Hematopoietic multipotent progenitor cell treated with erythropoietin and hydrocortisone succinate and interleukin-3 and kit ligand, for 4 days (in vitro differentiated cells): ENCODE measurements at regions not wholly inside any gene's neighbourhood (a gene's known extent, or its start where the extent isn't known, plus 50 kb on each side); places are given as distances from the start of the nearest gene placed in this dataset.

ENCODE experiments used
- DNase-seq: peaks from one replicate; pipeline ENCODE4 v3.0.0-alpha.2; 2015

DNA sequence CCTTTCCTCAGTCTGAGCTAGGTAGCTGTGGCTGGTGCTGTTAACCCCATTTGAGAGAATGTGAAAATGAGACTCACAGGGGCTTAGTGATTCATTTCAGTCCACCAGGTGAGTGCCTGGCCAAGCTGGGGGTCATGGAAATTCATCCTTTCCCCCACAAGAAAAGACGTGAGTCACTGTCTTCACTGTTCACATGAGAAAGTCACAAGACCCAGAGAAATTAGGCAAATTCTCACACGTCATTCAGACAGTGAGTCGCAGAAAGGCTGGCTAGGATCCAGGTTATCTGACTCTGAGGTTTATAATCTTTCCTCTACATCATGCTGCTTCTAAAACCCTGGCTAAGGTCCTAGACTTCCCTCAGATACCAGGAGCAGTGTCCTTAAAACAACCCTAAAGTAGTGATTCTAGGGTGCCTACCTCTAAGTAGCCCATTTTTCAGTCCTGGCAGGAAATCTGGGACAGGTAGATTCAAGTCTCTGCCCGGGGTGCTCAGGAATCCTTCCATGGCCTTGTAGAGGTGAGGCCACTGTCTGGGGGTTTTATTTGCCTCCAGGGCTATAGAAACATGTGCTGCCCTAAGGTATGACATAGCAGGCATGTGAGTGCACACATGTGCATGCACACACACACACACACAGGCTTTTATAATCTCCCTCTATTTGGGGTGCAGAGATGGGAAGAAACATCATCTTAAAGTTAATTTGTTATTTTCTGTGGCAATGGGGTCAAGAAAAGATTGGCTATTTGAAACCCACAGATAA, 427.9 kb upstream of the CELF2 start:
- DNase-seq: peak; percentile 88

DNA sequence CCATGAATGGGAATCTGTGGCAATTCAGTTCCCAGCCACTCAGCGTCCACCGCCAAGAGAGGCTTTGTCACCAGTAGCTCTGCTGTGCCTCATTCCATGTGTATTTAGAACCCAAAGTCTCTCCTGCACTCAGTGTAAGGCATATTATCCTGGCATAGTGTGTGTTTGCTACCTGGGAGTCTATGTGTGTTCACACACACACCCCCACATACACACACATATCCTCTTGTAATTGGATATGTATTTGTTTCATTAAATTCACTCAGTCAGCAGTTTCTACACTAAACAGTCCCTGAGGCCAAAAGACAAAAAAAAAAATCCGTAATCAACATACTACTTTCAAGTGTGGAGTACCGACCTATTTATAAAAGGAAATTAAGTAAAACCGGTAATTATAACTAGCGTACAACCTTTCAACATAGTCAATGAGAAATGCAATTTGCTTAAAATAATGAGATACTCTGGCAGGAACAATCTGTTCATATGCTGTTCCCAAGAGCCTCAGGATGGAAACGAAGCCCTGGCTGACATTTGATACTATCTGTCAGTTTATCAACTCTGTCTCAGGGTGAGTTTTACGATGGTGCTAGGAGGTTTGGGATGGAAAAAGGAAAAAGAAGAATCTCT, 425.8 kb upstream of the CELF2 start:
- no peak for DNase-seq

DNA sequence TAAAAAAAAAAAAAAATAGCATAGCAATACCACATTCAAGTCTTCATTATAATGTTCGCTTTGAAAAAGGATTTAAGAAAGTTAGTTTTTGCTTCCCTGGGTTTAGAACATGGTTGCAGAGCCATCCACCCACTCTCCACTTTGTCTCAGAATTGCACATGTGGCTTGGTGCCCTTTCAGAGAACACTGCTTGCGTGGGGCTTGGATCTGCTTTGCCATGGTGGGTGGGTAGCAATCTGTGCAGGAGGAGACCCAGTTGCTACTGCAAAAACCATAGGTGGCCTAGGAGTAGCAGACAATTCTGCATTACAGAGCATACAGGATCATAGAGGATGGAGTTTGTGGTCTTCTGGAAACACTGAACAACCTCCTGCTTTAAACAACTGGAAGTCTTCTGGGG, 421.4 kb upstream of the CELF2 start:
- no peak for DNase-seq

DNA sequence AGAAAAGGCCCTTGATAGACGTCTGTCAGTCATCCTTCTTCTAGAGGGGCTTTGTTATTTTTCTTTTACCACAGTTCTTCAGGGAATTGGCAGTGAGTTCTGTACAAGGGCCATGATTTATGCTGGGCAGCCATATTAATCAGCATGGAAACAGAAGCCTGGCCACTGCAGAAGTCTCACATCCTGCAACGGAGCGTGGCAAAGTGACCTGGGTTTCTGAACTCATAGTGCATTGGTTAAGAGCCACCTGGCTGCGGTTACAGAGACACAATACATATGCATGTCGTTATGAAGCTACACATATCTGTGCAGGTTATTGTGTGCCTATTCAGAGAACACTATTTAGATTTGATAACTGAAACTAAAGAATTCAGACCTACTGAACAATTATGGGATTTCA, 419.4 kb upstream of the CELF2 start:
- DNase-seq: no peak

DNA sequence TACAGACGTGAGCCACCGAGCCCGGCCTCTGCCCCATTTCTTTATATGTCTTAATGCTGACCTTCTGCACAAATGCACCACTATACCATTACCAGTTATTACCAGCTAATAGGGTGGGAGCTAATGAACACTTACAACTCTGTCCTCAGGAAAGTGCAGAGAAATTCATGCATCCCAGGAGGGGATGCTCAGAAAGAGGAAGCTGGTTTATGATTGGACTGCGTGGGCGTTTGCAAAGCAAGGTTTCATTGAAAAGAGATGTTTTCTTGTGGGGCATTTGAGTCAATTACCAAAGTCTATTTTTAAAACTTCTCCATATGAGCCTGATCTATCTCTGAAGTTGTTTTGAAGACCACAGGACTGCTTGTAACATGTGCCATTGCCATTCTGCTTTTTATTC, 417.7 kb upstream of the CELF2 start:
- DNase-seq: peak; percentile 6

DNA sequence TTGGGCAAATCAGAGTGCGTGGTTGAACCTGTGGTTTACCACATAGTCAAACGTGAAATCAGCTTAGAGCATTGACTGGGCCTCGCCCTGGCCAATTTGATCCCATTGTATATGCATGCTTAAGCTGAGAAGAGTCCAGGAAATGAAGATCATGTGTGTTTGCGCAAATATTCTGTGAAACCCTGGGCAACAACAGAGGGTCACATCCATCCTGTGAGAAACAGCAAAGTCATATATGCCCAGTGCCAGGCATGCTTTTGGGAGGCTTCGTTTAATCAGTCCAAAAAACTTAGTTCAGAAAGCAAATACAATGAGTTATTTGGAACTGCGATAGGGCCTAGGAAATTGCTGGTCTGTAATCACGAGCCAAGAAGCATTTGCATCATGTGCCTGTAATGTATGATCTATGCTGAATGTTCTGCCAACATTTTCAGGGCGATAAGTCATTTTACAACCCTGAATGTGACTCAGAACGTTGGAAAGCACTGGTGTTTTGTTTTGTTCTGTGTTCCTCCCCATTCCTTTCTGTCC, 412.1 kb upstream of the CELF2 start:
- DNase-seq: peak; percentile 15

DNA sequence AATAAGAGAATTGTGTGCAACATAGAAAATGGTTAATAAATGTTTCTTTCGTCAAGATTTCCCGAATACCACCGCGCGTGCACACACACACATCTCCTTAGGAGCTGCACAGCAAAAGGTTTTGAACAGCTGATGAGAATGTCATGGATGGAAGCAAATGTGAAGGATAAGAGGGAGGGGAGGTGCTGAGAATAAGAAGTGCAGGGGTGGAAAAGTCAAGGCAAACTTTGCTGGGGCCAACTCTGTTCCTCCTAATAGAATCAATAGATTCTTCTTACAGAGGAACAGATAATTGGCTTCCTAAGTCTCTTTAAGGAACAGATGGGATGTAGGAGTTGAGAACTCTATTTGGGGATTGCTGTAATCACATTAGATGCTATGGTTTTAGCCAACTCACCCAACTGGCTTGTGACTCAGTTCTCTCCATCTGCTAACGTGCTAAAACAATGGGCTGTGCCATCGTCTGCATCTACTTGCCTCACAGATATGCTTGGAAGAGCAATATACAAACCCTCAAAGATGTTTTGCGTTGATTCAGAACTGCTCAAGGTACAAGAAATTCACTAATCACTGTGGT, 408.2 kb upstream of the CELF2 start:
- DNase-seq: no peak

DNA sequence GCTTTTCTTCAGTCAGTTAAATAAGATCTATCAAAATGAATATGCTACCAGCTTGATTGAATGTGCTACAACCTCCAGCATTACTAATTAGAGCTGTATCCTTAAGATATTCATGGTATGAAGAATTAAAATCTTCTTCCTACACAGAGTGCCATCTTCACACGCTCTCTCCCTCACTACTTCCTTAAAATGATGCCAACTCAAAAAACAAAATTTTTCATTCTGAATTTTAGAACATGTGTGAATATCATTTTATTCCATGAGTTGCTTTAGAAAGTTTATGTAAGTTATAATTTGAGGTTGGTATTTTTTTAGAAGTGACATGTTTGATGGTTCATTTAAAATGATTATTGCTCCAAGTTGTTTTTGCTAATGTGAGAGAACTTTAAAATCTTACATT, 407.5 kb upstream of the CELF2 start:
- DNase-seq: no peak

DNA sequence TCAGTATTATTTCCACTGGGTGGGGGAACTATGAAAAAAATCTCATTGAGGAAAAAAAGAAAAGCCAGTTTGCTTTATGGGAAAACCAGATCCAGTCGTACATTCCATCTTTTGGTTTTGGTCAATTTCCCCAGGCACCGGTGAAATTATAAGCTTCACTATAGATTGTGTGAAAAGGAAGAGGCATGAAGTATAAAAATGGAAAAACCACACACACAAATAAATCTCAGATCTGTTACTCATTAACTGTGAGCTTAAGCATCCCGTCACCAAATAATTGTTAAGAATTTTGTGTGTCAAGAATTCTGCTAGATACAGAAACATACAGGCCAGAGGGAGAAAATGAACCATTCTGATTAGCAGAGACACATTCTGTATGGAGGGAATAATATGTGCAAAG, 405.5 kb upstream of the CELF2 start:
- no peak for DNase-seq

DNA sequence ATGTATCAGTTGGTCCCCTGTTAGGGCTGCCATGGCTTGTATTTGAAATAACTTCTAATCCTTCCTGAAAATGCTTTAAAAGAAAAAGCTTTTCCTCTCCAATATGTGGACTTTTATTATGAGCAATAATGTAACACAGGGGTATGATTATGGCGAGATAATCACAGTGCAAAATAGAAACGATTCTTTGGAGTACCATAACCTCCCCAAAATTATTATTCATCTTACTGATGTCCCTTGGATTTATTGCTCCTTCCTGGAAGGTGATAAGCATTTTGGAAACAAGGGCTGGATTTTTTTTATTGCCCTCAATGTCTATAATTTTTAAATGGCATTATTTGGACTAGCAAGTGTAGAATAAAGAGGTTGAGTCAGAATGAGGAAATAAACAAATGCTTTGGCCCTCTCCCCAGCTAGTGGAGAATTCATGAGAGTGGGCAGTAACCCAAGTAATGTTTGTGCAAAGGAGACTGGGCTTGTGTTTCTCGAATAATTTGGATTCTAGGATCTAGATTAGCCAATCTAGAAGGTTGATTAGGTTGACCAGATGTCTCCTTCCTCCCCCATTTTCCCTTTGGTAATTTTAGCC, 403.9 kb upstream of the CELF2 start:
- DNase-seq: no peak

DNA sequence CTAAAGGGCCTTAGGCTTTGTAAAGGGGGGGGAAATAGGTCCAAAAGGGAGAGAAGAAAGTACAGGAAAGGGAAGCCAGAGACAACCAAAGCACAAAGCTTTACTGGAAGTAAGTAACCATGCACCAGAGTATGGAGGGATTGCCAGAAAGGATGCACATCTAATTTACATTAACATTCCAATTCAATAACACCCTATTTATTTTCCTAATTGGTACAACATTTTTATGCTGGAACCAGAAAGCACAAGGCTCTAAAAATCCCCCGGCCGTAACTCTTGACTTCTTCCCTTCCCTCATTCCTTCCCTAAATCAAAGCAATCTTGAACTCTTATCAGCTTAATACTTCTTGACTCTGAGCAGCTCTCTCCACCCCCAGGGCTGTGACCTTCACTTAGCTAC, 400.0 kb upstream of the CELF2 start:
- DNase-seq: no peak

DNA sequence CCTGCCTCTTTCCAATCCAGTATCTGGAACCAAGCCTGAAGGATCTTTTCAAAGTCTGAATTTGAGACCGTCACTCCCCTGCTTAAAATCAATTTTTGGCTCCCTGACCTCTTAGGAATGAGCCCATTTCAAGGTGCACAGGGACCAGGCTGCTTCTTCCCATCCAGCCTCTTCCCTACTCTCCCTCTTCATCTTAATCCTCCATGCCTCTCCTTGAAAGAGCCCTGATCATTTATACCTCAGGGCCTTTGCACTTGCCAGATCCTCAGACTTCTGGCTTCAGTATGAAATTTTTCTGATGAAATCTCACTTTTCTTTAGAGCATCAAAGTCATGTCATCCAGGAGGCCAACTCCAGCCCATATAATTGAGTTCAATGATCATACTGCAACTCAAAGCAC, 399.5 kb upstream of the CELF2 start:
- DNase-seq: no peak

DNA sequence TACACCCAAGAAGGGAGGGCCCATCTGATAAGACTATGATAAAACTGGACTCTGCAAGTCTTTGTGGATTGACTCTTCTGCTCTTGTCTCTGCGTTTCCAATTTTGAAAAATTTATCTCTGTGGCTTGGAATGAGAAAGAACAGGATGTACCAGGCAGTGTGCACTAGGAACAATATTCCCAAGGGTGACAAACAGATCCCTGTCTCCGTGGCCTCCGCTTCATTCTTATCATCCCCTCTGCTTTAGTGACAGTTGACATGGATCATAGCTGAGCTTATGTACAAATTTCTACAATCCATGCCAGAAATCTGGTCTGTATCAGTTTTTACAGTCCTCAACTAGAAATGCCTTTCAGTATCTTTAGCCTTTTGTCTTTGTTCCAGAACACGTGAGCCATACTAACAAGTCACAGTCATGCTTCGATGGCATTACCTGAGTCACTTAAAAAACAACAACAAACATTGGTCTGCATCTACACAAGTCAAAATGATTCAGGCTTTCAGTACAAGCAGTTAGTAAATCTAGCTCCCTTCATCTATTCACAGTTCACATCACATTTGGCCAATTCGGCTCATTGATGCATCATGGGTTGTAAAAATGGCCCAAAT, 393.6 kb upstream of the CELF2 start:
- DNase-seq: no peak

DNA sequence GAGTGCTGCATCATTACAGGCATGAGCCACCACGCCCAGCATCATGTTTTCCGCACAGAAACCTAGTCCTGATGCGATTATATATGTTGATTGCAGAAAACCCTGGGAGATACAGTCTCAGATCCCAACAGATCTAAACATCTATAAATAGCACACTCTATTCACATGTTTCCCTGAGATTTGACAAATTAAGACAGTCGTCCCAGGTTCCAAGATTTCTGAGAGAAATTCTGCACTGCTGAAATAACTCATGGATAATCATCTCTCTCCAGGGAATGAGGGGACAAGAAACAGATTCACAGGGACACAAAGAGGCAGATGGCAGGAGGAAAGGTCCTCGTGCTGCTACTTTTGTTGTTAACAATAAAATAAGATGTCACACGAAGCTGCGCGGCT, 393.1 kb upstream of the CELF2 start:
- no peak for DNase-seq

DNA sequence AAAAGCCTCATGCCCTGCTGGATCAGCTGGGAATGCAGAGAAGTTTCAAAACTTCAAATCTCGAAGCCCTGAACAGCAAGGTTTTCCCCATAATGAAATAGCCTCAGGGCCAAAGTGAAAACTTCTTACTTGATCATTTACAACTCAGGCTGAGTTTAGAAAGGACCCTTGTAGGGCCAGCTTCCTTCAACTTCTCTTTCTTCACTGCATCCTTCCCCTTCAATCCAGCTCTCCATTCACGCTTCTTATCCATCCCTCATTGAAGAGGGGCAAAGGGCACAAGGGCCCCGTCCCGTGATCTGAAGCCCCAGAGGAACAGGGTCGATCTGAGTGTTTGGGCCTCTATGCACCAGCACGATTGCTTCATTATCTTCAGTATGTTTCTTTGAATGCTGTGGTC, 392.2 kb upstream of the CELF2 start:
- DNase-seq: no peak

DNA sequence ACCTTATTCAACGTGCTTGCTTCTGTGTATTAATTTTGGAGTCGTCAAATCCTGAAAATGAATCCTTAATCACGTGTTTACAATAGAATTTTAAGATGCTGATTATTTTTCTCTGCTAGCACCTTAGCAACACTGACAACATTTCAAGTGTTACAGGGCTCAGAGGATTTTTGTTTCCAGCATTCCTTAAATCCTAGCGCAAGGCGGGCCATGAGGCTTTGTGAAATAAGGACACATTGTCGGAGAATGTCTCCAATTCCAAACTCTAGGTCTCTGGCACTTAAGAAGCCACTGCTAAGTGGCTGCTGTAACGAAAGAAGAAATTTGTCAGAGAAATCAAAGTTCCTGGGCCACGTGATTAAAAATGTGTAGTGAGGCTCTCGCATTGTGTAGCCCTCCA, 390.9 kb upstream of the CELF2 start:
- DNase-seq: no peak

DNA sequence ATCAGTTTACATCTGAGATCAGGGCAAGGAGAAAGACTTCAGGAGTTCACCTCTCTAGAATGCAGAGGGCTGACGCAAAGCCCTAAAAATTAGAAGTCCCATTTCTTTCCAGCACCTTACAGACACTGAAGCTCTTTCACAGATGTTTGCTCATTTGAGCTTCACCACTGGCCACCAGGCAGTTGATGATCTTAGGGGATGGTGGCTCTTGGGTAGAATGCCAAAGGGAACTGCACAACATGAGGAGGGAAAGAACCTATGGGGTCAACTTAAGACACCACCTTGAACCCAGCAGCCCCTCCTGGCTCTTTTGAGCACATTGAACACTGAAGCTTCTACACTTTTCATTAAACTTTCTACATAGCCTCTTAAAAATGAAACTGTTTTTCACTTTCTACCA, 390.3 kb upstream of the CELF2 start:
- DNase-seq: no peak

DNA sequence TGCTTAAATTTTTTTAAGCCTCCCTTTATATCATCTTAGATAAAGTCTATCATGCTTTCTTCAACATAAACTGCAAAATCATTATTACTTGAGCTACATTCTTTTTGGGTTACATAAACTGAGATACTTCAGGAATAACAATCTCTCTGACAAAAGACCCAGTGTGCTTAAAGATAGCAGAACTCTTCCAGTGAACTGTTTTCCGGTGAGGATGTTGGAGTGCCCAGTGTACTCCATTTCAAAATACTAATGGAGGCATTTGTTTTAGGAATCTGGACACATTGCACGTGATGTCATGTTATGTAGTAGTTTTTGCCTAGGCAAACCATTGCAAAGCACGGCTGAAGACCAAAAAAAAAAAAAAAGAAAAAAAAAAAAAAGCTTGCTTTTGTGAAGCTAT, 388.2 kb upstream of the CELF2 start:
- DNase-seq: no peak

DNA sequence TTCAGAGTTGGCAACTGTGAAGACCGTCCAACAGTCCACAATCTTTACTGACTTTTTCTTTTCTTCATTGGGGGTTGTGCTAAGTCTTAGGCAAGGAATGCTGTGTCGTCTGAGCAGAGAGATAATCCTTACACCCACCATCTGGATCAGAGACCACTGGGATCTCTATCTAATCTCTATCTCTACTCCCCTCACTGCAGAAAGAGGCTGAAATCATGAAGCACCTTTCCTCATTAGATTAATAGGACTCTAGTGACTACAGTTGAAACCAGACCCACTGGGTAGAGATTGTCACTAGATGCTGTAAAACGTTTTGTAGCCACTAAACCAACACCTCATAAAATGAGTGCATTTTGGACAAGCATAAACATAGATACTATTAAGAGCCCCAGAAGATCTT, 387.4 kb upstream of the CELF2 start:
- no peak for DNase-seq

DNA sequence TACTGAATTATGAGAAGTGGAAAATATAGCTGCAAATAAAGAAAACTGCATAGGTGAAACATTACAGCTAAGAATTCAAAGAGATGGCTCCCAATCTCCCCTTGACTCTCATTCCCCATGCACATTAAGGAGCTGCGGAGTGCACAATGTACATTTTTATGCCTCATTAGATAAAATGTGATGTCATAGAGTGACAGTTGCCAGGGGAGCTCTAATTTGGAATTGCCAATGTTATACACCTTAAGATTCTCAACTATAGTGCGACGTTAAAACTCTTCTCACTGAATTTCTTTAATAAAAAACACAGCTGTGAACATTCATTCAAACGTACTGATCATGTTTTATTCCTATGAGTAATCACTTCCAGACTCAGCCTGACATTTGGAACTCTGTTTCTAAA, 386.9 kb upstream of the CELF2 start:
- no peak for DNase-seq

DNA sequence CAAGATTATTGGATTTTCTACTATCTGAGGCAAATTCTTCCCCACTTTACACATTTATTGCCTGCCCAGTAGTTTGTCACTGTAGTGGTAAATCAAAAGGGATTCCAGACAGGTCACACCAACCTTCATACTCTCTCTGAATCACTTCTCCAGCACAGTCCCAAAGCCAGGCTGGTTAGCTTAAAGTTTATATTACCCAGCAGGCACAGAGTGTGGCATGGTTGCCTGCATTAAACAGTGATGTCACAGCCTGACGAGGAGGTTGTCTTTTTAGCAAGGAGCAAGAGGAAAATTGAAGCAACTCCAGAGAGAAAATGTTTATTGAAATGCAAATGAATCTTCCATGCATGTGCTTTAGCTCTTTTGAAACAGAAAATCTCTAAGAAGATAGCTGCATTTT, 375.5 kb upstream of the CELF2 start:
- no peak for DNase-seq

DNA sequence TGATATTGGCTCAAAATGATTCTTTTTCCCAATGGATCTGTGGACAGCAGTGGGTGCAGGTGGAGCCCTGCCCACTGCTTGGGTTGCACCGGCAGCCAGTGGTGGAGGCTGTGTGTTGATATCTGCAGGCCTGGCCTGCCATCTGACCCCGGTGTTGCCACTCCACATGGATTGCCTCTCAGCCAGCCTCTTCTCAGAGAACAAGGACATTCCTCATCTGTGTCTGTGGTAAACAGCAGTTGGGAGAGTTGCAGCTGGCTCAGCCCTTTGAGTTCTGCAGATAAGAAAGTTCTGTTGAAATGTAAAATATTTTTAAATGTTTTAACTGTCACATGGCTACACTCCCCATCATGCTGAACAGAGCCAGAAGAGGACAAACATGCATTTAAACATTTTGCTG, 374.9 kb upstream of the CELF2 start:
- peak; percentile 5 for DNase-seq

DNA sequence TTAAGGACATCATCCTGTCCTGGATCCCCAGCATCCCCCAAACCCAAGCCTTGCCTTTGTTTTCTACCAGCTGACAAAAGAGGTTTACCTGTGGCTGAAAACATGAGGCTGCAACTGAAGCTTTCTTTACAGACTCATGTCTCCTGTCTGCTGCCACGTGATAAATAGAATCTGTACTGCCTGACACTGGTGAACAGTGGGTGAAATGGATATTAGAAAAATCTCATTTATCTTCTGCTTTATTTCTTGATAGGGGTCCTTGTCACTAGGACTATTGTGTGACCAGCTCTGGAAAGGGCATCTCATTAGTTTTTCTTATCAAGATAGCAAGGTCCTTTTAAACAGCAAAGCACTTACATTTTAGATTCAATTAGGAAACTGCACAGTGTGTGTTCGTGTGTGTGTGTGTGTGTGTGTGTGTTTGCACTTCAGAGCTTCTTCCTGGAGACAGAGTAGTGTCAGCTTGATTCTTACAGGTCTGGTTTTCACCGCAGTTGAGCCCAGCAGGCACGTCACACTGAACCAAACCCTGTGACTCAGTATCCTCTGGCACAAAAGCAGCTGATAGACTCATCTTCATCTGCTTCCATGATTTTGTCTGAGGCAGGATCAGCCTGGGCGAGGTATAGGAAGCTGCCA, 373.5 kb upstream of the CELF2 start:
- DNase-seq: no peak
